ENCODE measurements at regions not wholly inside any gene's neighbourhood (a gene's known extent, or its start where the extent isn't known, plus 50 kb on each side); places are given as distances from the start of the nearest gene placed in this dataset.

DNA sequence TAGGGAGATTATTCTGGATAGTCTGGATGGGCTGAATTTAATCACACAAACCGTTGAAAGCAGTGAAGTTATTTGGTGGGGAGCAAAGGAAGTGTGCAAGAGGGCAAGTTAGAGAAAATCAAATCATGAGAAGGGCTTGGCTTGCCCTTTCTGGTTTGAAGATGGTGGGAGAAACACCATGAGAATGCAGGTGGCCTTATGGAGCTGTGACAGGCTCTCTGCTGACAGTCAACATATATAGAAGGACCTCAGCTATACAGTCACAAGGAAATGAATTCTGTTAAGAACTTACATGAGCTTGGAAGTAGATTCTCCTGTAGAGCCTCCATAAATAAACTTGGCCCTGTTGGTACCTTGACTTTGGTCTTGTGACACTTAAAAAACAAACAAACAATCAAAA, 72.3 kb downstream of the GMNC start:
- H3K36me3 ChIP-seq (ENCODE audit: control insufficient read depth, insufficient read depth, low read length), result no peaks in the 10 kb centered on the region
- no peaks in the 10 kb centered on the region for H3K4me1 ChIP-seq (ENCODE audit: control insufficient read depth, insufficient read depth, low read length)
- H3K4me3 ChIP-seq (ENCODE audit: low read length), result no peak overlapping the region
- 83% methylated on average over 1 of the region's 1 CpG for WGBS (ENCODE audit: insufficient coverage)
- H3K27ac ChIP-seq (ENCODE audit: low read length), result no peak overlapping the region
- DNase-seq, result no peak
- no peaks in the 10 kb centered on the region for H3K27me3 ChIP-seq (ENCODE audit: control insufficient read depth, insufficient read depth, low read length)
- H3K9me3 ChIP-seq (replicated peaks; ENCODE audit: control insufficient read depth, low read depth, low read length), result no peaks in the 10 kb centered on the region

DNA sequence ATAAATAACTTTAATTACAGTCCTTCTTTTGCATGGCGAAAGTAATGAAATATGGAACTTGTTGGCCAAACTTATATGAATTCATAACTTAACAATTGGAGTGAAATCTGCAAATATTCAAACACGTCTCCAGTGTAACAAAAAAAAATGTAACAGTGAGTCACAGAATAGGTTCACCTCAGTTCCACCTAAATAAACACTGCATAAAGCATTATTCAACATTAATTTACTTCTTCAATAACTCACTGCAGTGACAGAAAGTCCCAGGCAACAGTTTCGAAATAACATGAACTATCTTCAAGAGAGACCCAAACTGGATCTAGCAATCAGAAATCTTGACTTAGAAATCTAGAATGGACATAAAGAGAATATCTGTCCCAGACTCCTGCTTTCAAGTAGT, 75.6 kb downstream of the GMNC start:
- Histone ChIP-seq H3K4me1 (ENCODE audit: control insufficient read depth, insufficient read depth, low read length) (no peaks in the 10 kb centered on the region), H3K9me3 (replicated peaks; ENCODE audit: control insufficient read depth, low read depth, low read length) (no peaks in the 10 kb centered on the region), H3K27me3 (ENCODE audit: control insufficient read depth, insufficient read depth, low read length) (no peaks in the 10 kb centered on the region), H3K27ac (ENCODE audit: low read length) (no peak overlapping the region), H3K4me3 (ENCODE audit: low read length) (no peak overlapping the region), H3K36me3 (ENCODE audit: control insufficient read depth, insufficient read depth, low read length) (no peaks in the 10 kb centered on the region)
- no CpG with 5 or more reads among the region's 3 CpGs for WGBS (ENCODE audit: insufficient coverage)
- DNase-seq, result no peak

DNA sequence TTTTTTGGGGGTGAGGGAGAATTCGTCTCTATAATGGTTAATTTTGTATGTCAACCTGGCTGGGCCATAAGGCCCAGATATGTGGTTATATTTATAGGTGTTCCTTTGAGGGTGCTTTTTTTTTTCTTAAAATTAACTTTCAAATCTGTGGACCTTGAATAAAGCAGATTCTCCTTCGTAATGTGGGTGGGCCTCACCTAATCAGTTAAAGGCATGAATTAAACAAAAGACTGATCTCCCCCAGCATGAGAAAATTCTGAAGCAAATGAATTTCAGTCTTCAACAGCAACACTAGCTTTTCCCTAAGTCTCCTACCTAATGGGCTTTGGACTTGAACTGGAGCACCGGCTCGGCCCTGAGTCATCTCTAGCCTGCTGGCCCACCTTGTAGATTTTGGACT, 77.4 kb downstream of the GMNC start:
- Histone ChIP-seq H3K4me1 (ENCODE audit: control insufficient read depth, insufficient read depth, low read length) (no peaks in the 10 kb centered on the region), H3K27ac (ENCODE audit: low read length) (no peak overlapping the region), H3K9me3 (replicated peaks; ENCODE audit: control insufficient read depth, low read depth, low read length) (no peaks in the 10 kb centered on the region), H3K36me3 (ENCODE audit: control insufficient read depth, insufficient read depth, low read length) (no peaks in the 10 kb centered on the region), H3K4me3 (ENCODE audit: low read length) (no peak overlapping the region), H3K27me3 (ENCODE audit: control insufficient read depth, insufficient read depth, low read length) (no peaks in the 10 kb centered on the region)
- WGBS (ENCODE audit: insufficient coverage), result 100% methylated on average over 1 of the region's 4 CpGs
- no peak for DNase-seq

DNA sequence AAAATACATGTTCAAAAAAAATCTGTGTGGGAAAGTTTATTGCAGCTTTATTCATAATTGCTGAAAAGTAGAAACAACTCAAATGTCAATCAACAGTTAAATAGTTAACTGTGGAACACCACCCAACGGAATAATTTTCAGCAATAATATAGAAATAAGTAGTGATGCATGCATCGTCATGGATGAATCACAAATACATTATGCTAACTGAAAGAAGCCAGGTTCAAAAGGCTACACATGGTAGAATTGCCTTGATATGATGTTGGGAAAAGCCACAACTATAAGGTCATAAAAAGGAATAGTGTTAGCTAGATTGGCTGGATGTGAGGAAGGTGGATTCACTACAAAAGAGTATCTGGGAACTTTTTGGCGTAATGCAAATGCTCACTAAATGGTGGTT, 82.0 kb downstream of the GMNC start:
- Histone ChIP-seq H3K4me3 (ENCODE audit: low read length) (no peak overlapping the region), H3K36me3 (ENCODE audit: control insufficient read depth, insufficient read depth, low read length) (no peaks in the 10 kb centered on the region), H3K27ac (ENCODE audit: low read length) (no peak overlapping the region), H3K27me3 (ENCODE audit: control insufficient read depth, insufficient read depth, low read length) (no peaks in the 10 kb centered on the region), H3K9me3 (replicated peaks; ENCODE audit: control insufficient read depth, low read depth, low read length) (no peaks in the 10 kb centered on the region), H3K4me1 (ENCODE audit: control insufficient read depth, insufficient read depth, low read length) (no peaks in the 10 kb centered on the region)
- no peak for DNase-seq
- WGBS (ENCODE audit: insufficient coverage), result no CpG with 5 or more reads among the region's 3 CpGs

DNA sequence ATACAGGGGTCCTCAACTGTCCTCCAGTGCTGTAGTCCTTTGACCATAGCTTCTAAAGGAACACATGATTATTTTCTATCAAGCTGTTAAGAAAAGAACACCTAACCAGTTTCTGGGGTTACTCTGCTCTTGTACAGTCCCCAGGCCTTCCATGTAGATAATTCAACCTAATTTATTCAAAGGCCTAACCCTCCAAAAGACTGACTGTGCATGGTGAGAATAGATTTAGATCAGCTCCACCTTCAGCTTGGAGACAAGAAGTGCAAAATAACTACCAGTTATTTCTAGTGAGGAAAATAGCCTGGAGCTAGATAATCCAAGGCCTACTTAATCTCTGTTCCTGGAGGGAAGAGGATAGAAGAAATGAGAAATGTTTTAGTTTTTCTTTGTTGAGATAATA, 87.9 kb downstream of the GMNC start:
- Histone ChIP-seq H3K27ac (ENCODE audit: low read length) (no peak overlapping the region), H3K9me3 (replicated peaks; ENCODE audit: control insufficient read depth, low read depth, low read length) (no peaks in the 10 kb centered on the region), H3K4me3 (ENCODE audit: low read length) (no peak overlapping the region)

DNA sequence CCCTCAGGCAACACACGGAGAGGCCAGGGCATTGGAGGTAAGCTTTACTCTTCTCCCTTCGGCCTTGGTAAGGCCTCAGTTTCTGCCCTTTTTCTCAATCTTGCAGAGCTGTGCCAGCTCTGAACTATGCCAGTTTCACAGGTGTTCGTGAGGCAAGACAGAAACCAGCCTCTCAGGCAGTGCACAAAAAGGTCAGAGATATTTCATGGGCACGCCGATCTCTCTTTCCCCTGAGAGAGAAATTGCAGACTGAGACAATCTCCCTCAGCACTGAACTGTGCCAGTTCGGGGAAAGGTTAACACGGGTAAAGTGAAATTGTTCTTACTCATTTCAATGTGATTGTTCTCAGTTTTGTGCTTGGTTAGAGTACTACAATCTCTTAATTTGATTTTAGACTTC, 88.5 kb downstream of the GMNC start:
- DNase-seq, result no peak
- WGBS (ENCODE audit: insufficient coverage), result 85% methylated on average over 4 of the region's 7 CpGs
- Histone ChIP-seq H3K4me1 (ENCODE audit: control insufficient read depth, insufficient read depth, low read length) (no peaks in the 10 kb centered on the region), H3K36me3 (ENCODE audit: control insufficient read depth, insufficient read depth, low read length) (no peaks in the 10 kb centered on the region), H3K4me3 (ENCODE audit: low read length) (no peak overlapping the region), H3K9me3 (replicated peaks; ENCODE audit: control insufficient read depth, low read depth, low read length) (no peaks in the 10 kb centered on the region), H3K27ac (ENCODE audit: low read length) (no peak overlapping the region), H3K27me3 (ENCODE audit: control insufficient read depth, insufficient read depth, low read length) (no peaks in the 10 kb centered on the region)

More for the DNA sequence above, 87.9 kb downstream of the GMNC start:
- Histone ChIP-seq H3K4me1 (ENCODE audit: control insufficient read depth, insufficient read depth, low read length) (no peaks in the 10 kb centered on the region), H3K36me3 (ENCODE audit: control insufficient read depth, insufficient read depth, low read length) (no peaks in the 10 kb centered on the region), H3K27me3 (ENCODE audit: control insufficient read depth, insufficient read depth, low read length) (no peaks in the 10 kb centered on the region)
- no peak for DNase-seq

DNA sequence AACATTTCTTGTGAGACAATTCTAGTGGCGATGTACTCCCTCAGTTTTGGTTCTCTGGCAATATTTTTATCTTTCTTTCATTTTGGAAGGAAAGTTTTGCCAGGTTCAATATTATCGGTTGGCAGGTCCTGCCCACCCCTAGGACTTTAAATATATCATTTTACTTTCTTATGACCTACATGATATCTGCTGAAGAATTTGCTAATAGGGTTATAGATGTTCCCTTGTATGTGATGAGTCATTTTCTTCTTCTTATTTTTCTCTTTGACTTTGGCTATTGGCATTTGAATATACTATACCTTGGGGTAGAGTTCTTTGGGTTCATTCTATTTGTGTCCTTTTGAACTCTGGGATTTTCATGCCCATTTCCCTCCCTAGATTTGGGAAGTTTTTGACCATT, 89.7 kb downstream of the GMNC start:
- Histone ChIP-seq H3K36me3 (ENCODE audit: control insufficient read depth, insufficient read depth, low read length) (no peaks in the 10 kb centered on the region), H3K27ac (ENCODE audit: low read length) (no peak overlapping the region), H3K27me3 (ENCODE audit: control insufficient read depth, insufficient read depth, low read length) (no peaks in the 10 kb centered on the region), H3K9me3 (replicated peaks; ENCODE audit: control insufficient read depth, low read depth, low read length) (no peaks in the 10 kb centered on the region), H3K4me3 (ENCODE audit: low read length) (no peak overlapping the region), H3K4me1 (ENCODE audit: control insufficient read depth, insufficient read depth, low read length) (no peaks in the 10 kb centered on the region)
- DNase-seq, result no peak
- no CpG with 5 or more reads among the region's 2 CpGs for WGBS (ENCODE audit: insufficient coverage)

DNA sequence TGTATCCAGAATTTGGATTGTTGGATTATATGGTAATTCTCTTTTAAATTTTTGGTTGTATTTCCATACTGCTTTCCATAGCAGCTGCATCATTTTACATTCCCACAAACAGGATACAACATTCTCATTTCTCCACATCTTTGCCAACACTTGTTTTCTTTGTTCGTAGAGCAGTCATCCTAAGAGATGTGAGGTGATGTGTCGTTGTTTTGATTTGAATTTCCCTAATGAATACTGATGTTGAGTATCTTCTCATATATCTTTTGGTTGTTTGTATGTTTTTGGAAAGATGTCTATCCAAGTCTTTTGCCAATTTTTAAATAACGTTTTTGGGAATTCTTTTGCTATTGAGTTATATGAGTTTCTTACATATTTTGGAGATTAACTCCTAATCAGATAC, 93.6 kb downstream of the GMNC start:
- H3K27me3 ChIP-seq (ENCODE audit: control insufficient read depth, insufficient read depth, low read length), result no peaks in the 10 kb centered on the region
- H3K36me3 ChIP-seq (ENCODE audit: control insufficient read depth, insufficient read depth, low read length), result no peaks in the 10 kb centered on the region
- H3K4me1 ChIP-seq (ENCODE audit: control insufficient read depth, insufficient read depth, low read length), result peaks cover 2% of the 10 kb centered on the region
- H3K27ac ChIP-seq (ENCODE audit: low read length), result no peak overlapping the region
- WGBS (ENCODE audit: insufficient coverage), result no CpG with 5 or more reads among the region's 3 CpGs
- H3K4me3 ChIP-seq (ENCODE audit: low read length), result no peak overlapping the region
- no peaks in the 10 kb centered on the region for H3K9me3 ChIP-seq (replicated peaks; ENCODE audit: control insufficient read depth, low read depth, low read length)
- DNase-seq, result peak; percentile 89

DNA sequence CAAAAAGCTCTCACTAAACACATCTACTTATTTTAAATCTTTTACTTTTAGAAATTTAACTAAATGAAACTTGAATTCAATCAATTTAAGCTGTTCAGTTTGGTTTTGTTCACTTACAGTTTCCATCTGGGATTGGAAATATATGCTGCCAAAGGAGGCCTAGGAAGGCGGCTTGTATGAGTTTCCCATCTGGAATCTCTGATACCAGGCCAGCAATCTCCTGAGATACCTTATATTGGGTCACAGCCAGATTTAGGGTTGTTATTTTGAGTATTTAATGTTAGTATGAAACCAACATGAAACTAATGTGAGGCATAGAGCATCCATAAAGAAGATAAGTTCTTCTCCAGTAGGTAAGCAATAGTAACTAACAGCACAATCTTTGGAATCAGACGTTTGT, 94.6 kb downstream of the GMNC start:
- WGBS (ENCODE audit: insufficient coverage), result 17% methylated on average over 1 of the region's 2 CpGs
- Histone ChIP-seq H3K4me3 (ENCODE audit: low read length) (no peak overlapping the region), H3K27me3 (ENCODE audit: control insufficient read depth, insufficient read depth, low read length) (no peaks in the 10 kb centered on the region), H3K9me3 (replicated peaks; ENCODE audit: control insufficient read depth, low read depth, low read length) (no peaks in the 10 kb centered on the region), H3K36me3 (ENCODE audit: control insufficient read depth, insufficient read depth, low read length) (no peaks in the 10 kb centered on the region), H3K4me1 (ENCODE audit: control insufficient read depth, insufficient read depth, low read length) (peaks cover 2% of the 10 kb centered on the region), H3K27ac (ENCODE audit: low read length) (peak overlapping the region; percentile 9)
- peak; percentile 78 for DNase-seq

DNA sequence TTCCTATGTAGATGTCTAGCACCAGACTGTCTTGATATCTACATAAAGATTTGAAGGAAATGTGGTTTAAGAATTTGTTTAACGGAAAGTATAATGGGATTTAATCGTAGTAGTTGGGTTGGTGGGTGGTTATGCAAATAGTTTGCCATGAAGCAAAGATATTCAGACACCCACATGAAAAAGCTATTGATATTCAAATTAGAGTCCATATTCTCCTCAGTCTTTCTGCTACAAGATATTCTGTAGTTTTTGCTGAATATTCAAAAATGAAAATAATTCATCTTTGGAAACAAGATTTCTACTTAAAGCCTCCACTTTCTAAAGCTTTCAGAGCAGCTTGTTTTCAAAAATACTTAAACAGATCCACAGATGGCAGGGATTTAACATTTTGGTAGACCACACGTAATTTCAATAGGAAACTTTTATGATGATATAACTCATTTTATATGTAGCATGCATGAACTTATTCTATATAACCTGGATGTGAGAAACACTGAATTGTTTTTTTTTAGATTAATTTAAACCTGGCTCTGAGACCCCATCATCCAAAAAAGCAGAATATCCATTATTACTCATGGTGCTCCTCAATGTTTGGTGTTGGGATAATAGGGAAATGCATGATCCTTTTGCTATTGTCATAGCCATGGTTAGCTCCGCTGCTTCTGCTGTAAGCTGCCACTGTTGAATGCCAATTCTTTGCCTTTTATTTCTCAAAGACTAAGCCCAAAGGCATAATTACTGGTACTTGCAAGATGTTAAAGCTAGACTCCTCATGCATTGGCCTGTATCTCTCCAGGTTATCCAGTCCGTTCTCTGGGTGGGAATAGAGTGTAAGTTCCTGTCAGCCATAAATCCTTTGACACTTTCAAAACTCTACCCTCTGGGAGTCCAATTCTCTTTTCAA, 98.0 kb downstream of the GMNC start:
- Histone ChIP-seq H3K27me3 (ENCODE audit: control insufficient read depth, insufficient read depth, low read length) (no peaks in the 10 kb centered on the region), H3K27ac (ENCODE audit: low read length) (no peak overlapping the region), H3K4me3 (ENCODE audit: low read length) (no peak overlapping the region), H3K9me3 (replicated peaks; ENCODE audit: control insufficient read depth, low read depth, low read length) (no peaks in the 10 kb centered on the region), H3K4me1 (ENCODE audit: control insufficient read depth, insufficient read depth, low read length) (peaks cover 2% of the 10 kb centered on the region), H3K36me3 (ENCODE audit: control insufficient read depth, insufficient read depth, low read length) (no peaks in the 10 kb centered on the region)
- no CpG with 5 or more reads among the region's 5 CpGs for WGBS (ENCODE audit: insufficient coverage)
- DNase-seq, result peak; percentile 33

DNA sequence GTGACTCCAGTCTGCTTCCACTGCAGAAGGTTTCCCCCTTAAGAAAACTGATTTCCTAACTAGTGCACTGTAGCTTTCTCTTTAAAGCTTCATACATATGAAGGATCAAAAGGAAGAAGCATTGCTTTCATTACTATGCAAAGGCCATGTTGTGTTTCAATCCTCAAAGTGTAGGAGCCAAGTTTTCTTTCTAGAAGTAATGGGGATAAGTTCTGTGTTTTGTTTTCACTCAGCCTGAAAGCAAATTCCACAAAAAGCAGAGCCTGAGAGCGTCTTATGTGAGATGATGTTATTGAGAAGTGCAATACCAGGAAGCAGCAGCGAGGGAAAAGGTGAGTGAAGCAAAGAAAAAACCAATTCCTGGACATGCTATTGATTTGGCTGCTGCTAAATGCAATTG, 99.7 kb downstream of the GMNC start:
- no peaks in the 10 kb centered on the region for H3K9me3 ChIP-seq (replicated peaks; ENCODE audit: control insufficient read depth, low read depth, low read length)
- H3K4me3 ChIP-seq (ENCODE audit: low read length), result no peak overlapping the region
- H3K27me3 ChIP-seq (ENCODE audit: control insufficient read depth, insufficient read depth, low read length), result no peaks in the 10 kb centered on the region
- H3K36me3 ChIP-seq (ENCODE audit: control insufficient read depth, insufficient read depth, low read length), result no peaks in the 10 kb centered on the region
- WGBS (ENCODE audit: insufficient coverage), result 68% methylated on average over 2 of the region's 2 CpGs
- DNase-seq, result no peak
- H3K27ac ChIP-seq (ENCODE audit: low read length), result no peak overlapping the region
- peaks cover 2% of the 10 kb centered on the region for H3K4me1 ChIP-seq (ENCODE audit: control insufficient read depth, insufficient read depth, low read length)
